ENCODE measurements at regions not wholly inside any gene's neighbourhood (a gene's known extent, or its start where the extent isn't known, plus 50 kb on each side); places are given as distances from the start of the nearest gene placed in this dataset.

DNA sequence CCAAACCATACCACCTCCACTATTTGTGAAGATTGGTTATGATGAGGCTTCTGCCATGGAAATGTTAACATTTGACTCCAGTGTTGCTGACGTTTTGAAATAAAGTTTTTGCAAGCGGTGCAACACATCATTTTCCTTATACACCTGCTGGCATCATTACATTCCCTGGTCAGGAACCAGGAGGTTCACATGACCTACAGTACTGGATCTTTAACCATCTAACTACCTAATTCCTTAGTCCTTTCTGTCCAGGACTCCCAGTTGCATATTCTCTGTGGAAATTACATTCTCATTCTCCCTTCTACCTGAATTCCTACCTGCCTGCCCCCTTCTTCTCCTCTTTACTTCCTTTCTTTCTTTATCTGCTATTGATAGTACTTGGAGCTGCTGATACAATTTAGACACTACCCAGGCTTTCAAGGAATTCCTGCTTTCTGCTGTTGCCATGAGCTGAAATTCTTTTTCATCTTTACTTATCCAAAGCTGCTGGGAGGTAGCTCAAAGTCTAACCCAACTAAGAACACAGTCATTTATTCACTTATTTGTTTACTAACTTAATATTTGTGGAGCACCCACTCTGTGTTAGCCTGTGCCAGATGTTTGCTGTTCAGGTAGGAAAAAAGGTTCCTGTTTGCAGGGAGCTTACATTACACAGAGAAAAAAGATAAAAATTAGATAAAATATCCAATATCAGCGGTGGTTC lies 144.2 kb downstream of the EDEM1 start:
- Histone ChIP-seq H3K4me3 (replicated peaks in 1 of 3; ENCODE audit: insufficient read depth in 1 of 3, low read depth in 1 of 3, low read length in 3 of 3) (no peak overlapping the region), H2AFZ (ENCODE audit: low read depth, low read length) (no peak overlapping the region), H3K36me3 (ENCODE audit: control insufficient read depth in 2 of 2, extremely low read depth in 1 of 2, insufficient read depth in 2 of 2, low read length in 2 of 2) (no peaks in the 10 kb centered on the region), H3K4me2 (ENCODE audit: insufficient read depth, low read length) (no peak overlapping the region), H3K9me3 (replicated peaks; ENCODE audit: control insufficient read depth, insufficient read depth, low read length) (no peaks in the 10 kb centered on the region), H3K79me2 (ENCODE audit: control insufficient read depth, insufficient read depth, low read length) (no peaks in the 10 kb centered on the region), H3K4me1 (ENCODE audit: control insufficient read depth, extremely low read depth, insufficient read depth, low read length) (no peaks in the 10 kb centered on the region), H4K20me1 (replicated peaks; ENCODE audit: control insufficient read depth, extremely low read depth, insufficient read depth, low read length) (no peaks in the 10 kb centered on the region), H3K27me3 (ENCODE audit: control insufficient read depth in 2 of 2, insufficient read depth in 2 of 2, low read length in 2 of 2) (no peaks in the 10 kb centered on the region), H3K9me1 (replicated peaks; ENCODE audit: control insufficient read depth, extremely low read depth, insufficient read depth, low read length) (no peaks in the 10 kb centered on the region), H3K9ac (replicated peaks; ENCODE audit: extremely low read depth, insufficient read depth, low read length) (no peak overlapping the region), H3K27ac (ENCODE audit: insufficient read depth, low read depth, low read length) (no peak overlapping the region)
- ChIA-PET CTCF (no interaction called here), POLR2A (no interaction called here)
- no TSS peak for BruUV-seq (replicated peaks)
- FAIRE-seq (no peak), DNase-seq (ENCODE audit: low read depth, low spot score) (no peak)
- dilution Hi-C loops (cut with MboI; ENCODE audit: extremely low pct_ligation_motif_present, low sequenced_read_pairs) (no loop called here), intact Hi-C loops (cut with micrococcal nuclease) (no loop called here)
- no peak for TF ChIP-seq JUN (IDR thresholded peaks at IDR 0.05; ENCODE audit: borderline replicate concordance, insufficient read depth, insufficient read length, low read depth)
- TF ChIP-seq GATA2 (IDR thresholded peaks at IDR 0.05; ENCODE audit: insufficient read depth, insufficient read length, low read depth, low read length), result no peak
- TF ChIP-seq FOS (IDR thresholded peaks at IDR 0.05; ENCODE audit: borderline replicate concordance, insufficient read depth, low read length), result no peak
- TF ChIP-seq MYC (IDR thresholded peaks at IDR 0.05; ENCODE audit: low read depth, low read length), result no peak
- TF ChIP-seq, protein P1, sequence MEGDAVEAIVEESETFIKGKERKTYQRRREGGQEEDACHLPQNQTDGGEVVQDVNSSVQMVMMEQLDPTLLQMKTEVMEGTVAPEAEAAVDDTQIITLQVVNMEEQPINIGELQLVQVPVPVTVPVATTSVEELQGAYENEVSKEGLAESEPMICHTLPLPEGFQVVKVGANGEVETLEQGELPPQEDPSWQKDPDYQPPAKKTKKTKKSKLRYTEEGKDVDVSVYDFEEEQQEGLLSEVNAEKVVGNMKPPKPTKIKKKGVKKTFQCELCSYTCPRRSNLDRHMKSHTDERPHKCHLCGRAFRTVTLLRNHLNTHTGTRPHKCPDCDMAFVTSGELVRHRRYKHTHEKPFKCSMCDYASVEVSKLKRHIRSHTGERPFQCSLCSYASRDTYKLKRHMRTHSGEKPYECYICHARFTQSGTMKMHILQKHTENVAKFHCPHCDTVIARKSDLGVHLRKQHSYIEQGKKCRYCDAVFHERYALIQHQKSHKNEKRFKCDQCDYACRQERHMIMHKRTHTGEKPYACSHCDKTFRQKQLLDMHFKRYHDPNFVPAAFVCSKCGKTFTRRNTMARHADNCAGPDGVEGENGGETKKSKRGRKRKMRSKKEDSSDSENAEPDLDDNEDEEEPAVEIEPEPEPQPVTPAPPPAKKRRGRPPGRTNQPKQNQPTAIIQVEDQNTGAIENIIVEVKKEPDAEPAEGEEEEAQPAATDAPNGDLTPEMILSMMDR (IDR thresholded peaks at IDR 0.05; ENCODE audit: extremely low read depth in 1 of 2, insufficient read depth in 1 of 2, low read depth in 1 of 2, low read length in 2 of 2), result no peak
- TF ChIP-seq EZH2 (IDR thresholded peaks at IDR 0.05; ENCODE audit: borderline replicate concordance, low read depth, low read length, severe bottlenecking), result no peak
- TF ChIP-seq, protein P2, sequence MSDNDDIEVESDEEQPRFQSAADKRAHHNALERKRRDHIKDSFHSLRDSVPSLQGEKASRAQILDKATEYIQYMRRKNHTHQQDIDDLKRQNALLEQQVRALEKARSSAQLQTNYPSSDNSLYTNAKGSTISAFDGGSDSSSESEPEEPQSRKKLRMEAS (IDR thresholded peaks at IDR 0.05; ENCODE audit: insufficient read depth, insufficient read length), result no peak
- TF ChIP-seq POLR2A (IDR thresholded peaks at IDR 0.05; ENCODE audit: low read depth, low read length), result no peak
- TF ChIP-seq POLR2AphosphoS5 (IDR thresholded peaks at IDR 0.05; ENCODE audit: insufficient read depth, low read depth, low read length), result no peak

Data from endothelial cell of umbilical vein (primary cell).